ENCODE measurements at regions not wholly inside any gene's neighbourhood (a gene's known extent, or its start where the extent isn't known, plus 50 kb on each side); places are given as distances from the start of the nearest gene placed in this dataset.

- ATAC-seq = no peak
- peaks cover 17% of the 10 kb centered on the region for H3K4me1 ChIP-seq
- intact Hi-C loops (cut with DNase I) = no loop called here
- no peaks in the 10 kb centered on the region for H3K9me3 ChIP-seq
- TF ChIP-seq CTCF (IDR thresholded peaks at IDR 0.05) = no peak
- peak overlapping the region; percentile 19 for H3K27ac ChIP-seq
- H3K36me3 ChIP-seq (ENCODE audit: insufficient read depth in 1 of 2, low read depth in 1 of 2) = no peaks in the 10 kb centered on the region
- DNase-seq = no peak
- H3K27me3 ChIP-seq (ENCODE audit: insufficient read depth in 3 of 3, low read length in 2 of 3) = no peaks in the 10 kb centered on the region
- no peak overlapping the region for H3K4me3 ChIP-seq
Observed at GRCh38 chr3:177371146-177371545, 173.9 kb upstream of the TBL1XR1 start.

- TF ChIP-seq CTCF (IDR thresholded peaks at IDR 0.05) = no peak
- WGBS, 3 donors = 88 to 91% (median 90%) methylated on average over 2 of the region's 2 CpGs
- no peak overlapping the region for H3K4me3 ChIP-seq
- ATAC-seq (no peak), DNase-seq (no peak)
- intact Hi-C loops (cut with DNase I) = no loop called here
- no peaks in the 10 kb centered on the region for H3K9me3 ChIP-seq
- no peak overlapping the region for H3K27ac ChIP-seq
- H3K4me1 ChIP-seq = peaks cover 17% of the 10 kb centered on the region
- no peaks in the 10 kb centered on the region for H3K36me3 ChIP-seq (ENCODE audit: insufficient read depth in 1 of 2, low read depth in 1 of 2)
- no peaks in the 10 kb centered on the region for H3K27me3 ChIP-seq (ENCODE audit: insufficient read depth in 3 of 3, low read length in 2 of 3)
Observed at GRCh38 chr3:177371888-177372287, 174.6 kb upstream of the TBL1XR1 start.

- no peaks in the 10 kb centered on the region for H3K27me3 ChIP-seq (ENCODE audit: insufficient read depth in 3 of 3, low read length in 2 of 3)
- no peak overlapping the region for H3K4me3 ChIP-seq
- intact Hi-C loops (cut with DNase I) = no loop called here
- WGBS, 3 donors = 45 to 65% (median 60%) methylated on average over 3 of the region's 3 CpGs
- no peak for DNase-seq
- no peak overlapping the region for H3K27ac ChIP-seq
- no peak for ATAC-seq
- no peaks in the 10 kb centered on the region for H3K36me3 ChIP-seq (ENCODE audit: insufficient read depth in 1 of 2, low read depth in 1 of 2)
- H3K9me3 ChIP-seq = no peaks in the 10 kb centered on the region
- H3K4me1 ChIP-seq = peaks cover 17% of the 10 kb centered on the region
- TF ChIP-seq CTCF (IDR thresholded peaks at IDR 0.05) = no peak
Observed at GRCh38 chr3:177374323-177374722, 177.0 kb upstream of the TBL1XR1 start.

GRCh38 chr3:177375316-177375715, 178.0 kb upstream of the TBL1XR1 start:
- ATAC-seq (no peak), DNase-seq (no peak)
- TF ChIP-seq CTCF (IDR thresholded peaks at IDR 0.05) = no peak
- Histone ChIP-seq H3K27ac (no peak overlapping the region), H3K4me1 (peaks cover 11% of the 10 kb centered on the region), H3K9me3 (no peaks in the 10 kb centered on the region), H3K4me3 (no peak overlapping the region), H3K27me3 (ENCODE audit: insufficient read depth in 3 of 3, low read length in 2 of 3) (no peaks in the 10 kb centered on the region), H3K36me3 (ENCODE audit: insufficient read depth in 1 of 2, low read depth in 1 of 2) (no peaks in the 10 kb centered on the region)
- 94 to 95% (median 95%) methylated on average over 3 of the region's 3 CpGs for WGBS, 3 donors
- intact Hi-C loops (cut with DNase I) = no loop called here

- Histone ChIP-seq H3K27ac (no peak overlapping the region), H3K4me1 (no peaks in the 10 kb centered on the region), H3K27me3 (ENCODE audit: insufficient read depth in 3 of 3, low read length in 2 of 3) (no peaks in the 10 kb centered on the region), H3K4me3 (no peak overlapping the region), H3K9me3 (no peaks in the 10 kb centered on the region), H3K36me3 (ENCODE audit: insufficient read depth in 1 of 2, low read depth in 1 of 2) (no peaks in the 10 kb centered on the region)
- DNase-seq (no peak), ATAC-seq (no peak)
- 87 to 96% (median 94%) methylated on average over 9 of the region's 9 CpGs for WGBS, 3 donors
- TF ChIP-seq CTCF (IDR thresholded peaks at IDR 0.05) = no peak
- intact Hi-C loops (cut with DNase I) = no loop called here
Observed at GRCh38 chr3:177377166-177377565, 179.9 kb upstream of the TBL1XR1 start.
